HG02981 (cell line): ENCODE measurements at regions not wholly inside any gene's neighbourhood (a gene's known extent, or its start where the extent isn't known, plus 50 kb on each side); places are given as distances from the start of the nearest gene placed in this dataset.
"Not testable (repeated sequence)": the region's sequence is repeated elsewhere in the genome, so short reads cannot be mapped to it uniquely, and the experiment has no call there.

Experiments used
- ATAC-seq: cut with Tn5 transposase; IDR thresholded peaks from one replicate; pipeline ENCODE4 v1.9.1; 2021; ENCODE audit warnings: mild to moderate bottlenecking, moderate library complexity; ENCODE audit not compliant: unreplicated experiment

- ATAC-seq, result no peak
Observed at GRCh38 chr1:165147799-165148198, 208.7 kb downstream of the LMX1A start.

- peak; percentile 78 for ATAC-seq
Observed at GRCh38 chr1:165144757-165145397, 211.6 kb downstream of the LMX1A start.

- no peak for ATAC-seq
Observed at GRCh38 chr1:165143437-165144065, 213.0 kb downstream of the LMX1A start.

GRCh38 chr1:165138960-165139359, 217.6 kb downstream of the LMX1A start:
- ATAC-seq, result no peak

GRCh38 chr1:165137551-165138316, 218.8 kb downstream of the LMX1A start:
- no peak for ATAC-seq

- ATAC-seq, result no peak
Observed at GRCh38 chr1:165134431-165134830, 222.1 kb downstream of the LMX1A start.

- peak; percentile 64 for ATAC-seq
Observed at GRCh38 chr1:165129568-165130164, 226.8 kb downstream of the LMX1A start.

GRCh38 chr1:165124772-165125171, 231.7 kb downstream of the LMX1A start:
- no peak for ATAC-seq

- no peak for ATAC-seq
Observed at GRCh38 chr1:165119086-165119485, 237.4 kb downstream of the LMX1A start.

- ATAC-seq, result no peak
Observed at GRCh38 chr1:165117482-165117881, 239.0 kb downstream of the LMX1A start.

GRCh38 chr1:165116732-165117131, 239.8 kb downstream of the LMX1A start:
- no peak for ATAC-seq

- no peak for ATAC-seq
Observed at GRCh38 chr1:165116171-165116570, 240.3 kb downstream of the LMX1A start.

GRCh38 chr1:165114889-165115285, 241.6 kb downstream of the LMX1A start:
- no peak for ATAC-seq

- ATAC-seq, result no peak
Observed at GRCh38 chr1:165114022-165114888, 242.3 kb downstream of the LMX1A start.

- no peak for ATAC-seq
Observed at GRCh38 chr1:165112260-165112659, 244.3 kb downstream of the LMX1A start.

- no peak for ATAC-seq
Observed at GRCh38 chr1:165109013-165109412, 247.5 kb downstream of the LMX1A start.

- ATAC-seq, result not testable (repeated sequence)
Observed at GRCh38 chr1:165092542-165093162, 263.9 kb downstream of the LMX1A start.

- ATAC-seq, result no peak
Observed at GRCh38 chr1:165080253-165080896, 276.1 kb downstream of the LMX1A start.

GRCh38 chr1:165078391-165078790, 278.1 kb downstream of the LMX1A start:
- no peak for ATAC-seq
